GM23338 (cell line): ENCODE measurements at regions not wholly inside any gene's neighbourhood (a gene's known extent, or its start where the extent isn't known, plus 50 kb on each side); places are given as distances from the start of the nearest gene placed in this dataset.

ENCODE experiments used
- ATAC-seq: fragments of 200-7000 bp; cut with Tn5 transposase; 3 replicates; pipeline ENCODE4 v1.9.1; 2020
- DNase-seq: peaks from one replicate; pipeline ENCODE4 v3.0.0-alpha.2; 2015; ENCODE audit warnings: low spot score
- H2AFZ ChIP-seq: fragments of 200-600 bp; sonication (generic); 2 replicates; pipeline ENCODE4 v1.8.0; 2016; ENCODE audit warnings: antibody characterized with exemption, mild to moderate bottlenecking, moderate library complexity
- H3F3A ChIP-seq: fragments of 200-600 bp; sonication (generic); replicated peaks from 2 replicates; pipeline ENCODE4 v1.8.0; 2017; ENCODE audit warnings: antibody characterized with exemption, mixed run types, low read depth
- H3K27ac ChIP-seq: fragments of 200-600 bp; sonication (generic); 2 replicates; pipeline ENCODE4 v1.6.1; 2016; ENCODE audit warnings: low read depth
- H3K27me3 ChIP-seq: fragments of 200-600 bp; sonication (generic); 2 replicates; pipeline ENCODE4 v1.8.0; 2016; ENCODE audit warnings: mild to moderate bottlenecking, mixed run types, moderate library complexity; ENCODE audit not compliant: insufficient read depth
- H3K36me3 ChIP-seq: fragments of 200-600 bp; sonication (generic); 2 replicates; pipeline ENCODE4 v1.8.0; 2016; ENCODE audit warnings: mild to moderate bottlenecking; ENCODE audit not compliant: insufficient read depth
- H3K4me1 ChIP-seq: fragments of 200-600 bp; sonication (generic); 2 replicates; pipeline ENCODE4 v1.8.0; 2016; ENCODE audit warnings: mild to moderate bottlenecking, moderate library complexity; ENCODE audit not compliant: insufficient read depth
- H3K4me2 ChIP-seq: fragments of 200-600 bp; sonication (generic); 2 replicates; pipeline ENCODE4 v1.7.1; 2017; ENCODE audit warnings: mixed run types
- H3K4me3 ChIP-seq: fragments of 200-600 bp; sonication (generic); 2 replicates; pipeline ENCODE4 v1.6.1; 2016; ENCODE audit warnings: mixed run types
- H3K79me2 ChIP-seq: fragments of 200-600 bp; sonication (generic); replicated peaks from 2 replicates; pipeline ENCODE4 v1.8.0; 2017; ENCODE audit warnings: mild to moderate bottlenecking; ENCODE audit not compliant: insufficient read depth
- H3K9me2 ChIP-seq: fragments of 200-600 bp; sonication (generic); 2 replicates; pipeline ENCODE4 v1.8.0; 2017; ENCODE audit not compliant: insufficient read depth
- H4K20me1 ChIP-seq: fragments of 200-600 bp; sonication (generic); replicated peaks from 2 replicates; pipeline ENCODE4 v1.8.0; 2017; ENCODE audit warnings: mild to moderate bottlenecking; ENCODE audit not compliant: insufficient read depth
- H3K27ac Mint-ChIP-seq: 2 replicates; pipeline ENCODE4 v1.8.0; 2020; ENCODE audit warnings: inconsistent platforms, mild to moderate bottlenecking, moderate library complexity, mixed read lengths
- H3K27me3 Mint-ChIP-seq: 3 replicates; pipeline ENCODE4 v1.8.0; 2022; ENCODE audit warnings: low read depth, mild to moderate bottlenecking, moderate library complexity, mixed read lengths, inconsistent platforms; ENCODE audit not compliant: insufficient read depth, poor library complexity
- H3K36me3 Mint-ChIP-seq: 3 replicates; pipeline ENCODE4 v1.8.0; 2021; ENCODE audit warnings: low read depth, mild to moderate bottlenecking, inconsistent platforms, moderate library complexity, mixed read lengths
- H3K4me1 Mint-ChIP-seq: 3 replicates; pipeline ENCODE4 v1.8.0; 2020; ENCODE audit warnings: mild to moderate bottlenecking, inconsistent platforms, mixed read lengths
- H3K4me3 Mint-ChIP-seq: 3 replicates; pipeline ENCODE4 v1.8.0; 2021; ENCODE audit warnings: moderate library complexity, mild to moderate bottlenecking, inconsistent platforms, mixed read lengths
- H3K9me3 Mint-ChIP-seq: 3 replicates; pipeline ENCODE4 v1.8.0; 2020; ENCODE audit warnings: moderate library complexity, mild to moderate bottlenecking, inconsistent platforms, mixed read lengths
- CREB1 ChIP-seq: fragments of 250-450 bp; sonication (Bioruptor Pico); IDR thresholded peaks from 2 replicates; pipeline ENCODE4 v1.5.0; 2020; ENCODE audit warnings: low read depth, mild to moderate bottlenecking, moderate library complexity
- CTCF ChIP-seq, 2 experiments: fragments of 200-600 bp in 1 of 2; sonication (generic) in 1 of 2; conservative IDR thresholded peaks; 2 replicates each; pipeline versions ENCODE4 v1.5.1 to v1.6.1; 2016 to 2017; ENCODE audit warnings: antibody characterized with exemption in 2 of 2, low read depth in 2 of 2, mild to moderate bottlenecking in 2 of 2, moderate library complexity in 1 of 2
- ETS1 ChIP-seq: IDR thresholded peaks from 2 replicates; pipeline ENCODE4 v1.6.1; 2016; ENCODE audit warnings: antibody characterized with exemption
- EZH2phosphoT487 ChIP-seq: fragments of 200-600 bp; sonication (generic); IDR thresholded peaks from one replicate; pipeline ENCODE4 v1.8.1; 2018; ENCODE audit warnings: antibody characterized with exemption; ENCODE audit not compliant: unreplicated experiment
- NANOG ChIP-seq: IDR thresholded peaks from 2 replicates; pipeline ENCODE4 v1.6.1; 2016; ENCODE audit warnings: antibody characterized with exemption, borderline replicate concordance
- POLR2AphosphoS5 ChIP-seq: IDR thresholded peaks from 2 replicates; pipeline ENCODE4 v1.6.1; 2016; ENCODE audit warnings: antibody characterized with exemption, low read depth
- REST ChIP-seq: IDR thresholded peaks from one replicate; pipeline ENCODE4 v1.6.1; 2018; ENCODE audit warnings: antibody characterized with exemption; ENCODE audit not compliant: unreplicated experiment
- ZNF114 ChIP-seq: fragments of 250-450 bp; sonication (Bioruptor Pico); IDR thresholded peaks from 2 replicates; pipeline ENCODE4 v1.5.0; 2020; ENCODE audit warnings: mild to moderate bottlenecking, moderate library complexity
- ZNF331 ChIP-seq: fragments of 250-450 bp; sonication (Bioruptor Pico); IDR thresholded peaks from 2 replicates; pipeline ENCODE4 v1.5.0; 2020; ENCODE audit warnings: low read depth, mild to moderate bottlenecking, moderate library complexity

DNA sequence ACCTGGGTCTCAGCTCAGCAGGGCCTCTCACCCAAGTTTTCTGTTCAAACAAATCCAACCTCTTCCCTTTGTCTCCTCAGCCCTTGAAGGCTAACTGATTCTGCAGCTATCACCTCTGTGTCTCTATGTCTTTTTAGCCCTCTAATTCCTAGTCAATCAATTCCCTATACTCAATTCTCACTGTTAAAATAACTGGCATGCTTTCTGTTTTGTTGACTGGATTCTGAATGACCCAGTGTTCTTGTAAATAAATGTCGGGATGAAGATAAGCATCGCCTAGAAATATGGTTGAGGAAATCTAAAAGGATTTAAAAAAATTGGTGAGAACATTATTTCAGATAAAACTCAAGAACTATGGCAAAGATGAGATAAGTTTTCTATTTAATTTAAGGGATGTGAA lies 210.2 kb downstream of the ICE1 start:
- Mint-ChIP-seq H3K36me3 (peaks cover 6% of the 10 kb centered on the region; the same call in 1 of the 3 replicates), H3K4me1 (peaks cover 8% of the 10 kb centered on the region; the same call in 1 of the 3 replicates), H3K9me3 (peaks cover 7% of the 10 kb centered on the region), H3K4me3 (no peak overlapping the region), H3K27ac (no peak overlapping the region), H3K27me3 (peaks cover 5% of the 10 kb centered on the region)
- ATAC-seq (no peak), DNase-seq (no peak)
- Histone ChIP-seq H3K4me3 (no peak overlapping the region), H2AFZ (no peak overlapping the region), H3K79me2 (no peaks in the 10 kb centered on the region), H4K20me1 (no peaks in the 10 kb centered on the region), H3F3A (no peaks in the 10 kb centered on the region), H3K27me3 (no peaks in the 10 kb centered on the region), H3K4me2 (no peak overlapping the region), H3K4me1 (no peaks in the 10 kb centered on the region), H3K9me2 (no peaks in the 10 kb centered on the region), H3K27ac (no peak overlapping the region), H3K36me3 (no peaks in the 10 kb centered on the region)
- TF ChIP-seq EZH2phosphoT487 = no peak
- TF ChIP-seq CTCF (conservative IDR thresholded peaks at IDR 0.05; ENCODE audit: low read depth in 2 of 2) = no peak
- TF ChIP-seq REST = no peak
- no peak for TF ChIP-seq ZNF114 (CRISPR knock-in tag)
- no peak for TF ChIP-seq ETS1
- no peak for TF ChIP-seq NANOG
- no peak for TF ChIP-seq CREB1 (CRISPR knock-in tag)
- no peak for TF ChIP-seq ZNF331 (CRISPR knock-in tag)

GRCh38 chr5:5629607-5629978 lies 207.1 kb downstream of the ICE1 start:
- Histone ChIP-seq H2AFZ (no peak overlapping the region), H3K27ac (no peak overlapping the region), H3K4me3 (no peak overlapping the region), H3K9me2 (0 out of 2 replicates have a peak, but pooled peaks cover 6% of the 10 kb centered on the region), H3K4me1 (no peaks in the 10 kb centered on the region), H3K36me3 (no peaks in the 10 kb centered on the region), H3K79me2 (no peaks in the 10 kb centered on the region), H4K20me1 (no peaks in the 10 kb centered on the region), H3F3A (no peaks in the 10 kb centered on the region), H3K27me3 (no peaks in the 10 kb centered on the region), H3K4me2 (no peak overlapping the region)
- Mint-ChIP-seq H3K4me3 (no peak overlapping the region), H3K27ac (no peak overlapping the region), H3K36me3 (peaks cover 6% of the 10 kb centered on the region), H3K9me3 (peaks cover 21% of the 10 kb centered on the region), H3K4me1 (peaks cover 8% of the 10 kb centered on the region; the same call in 1 of the 3 replicates), H3K27me3 (no peaks in the 10 kb centered on the region)
- no peak for ATAC-seq
- no peak for DNase-seq
- TF ChIP-seq REST (no peak), POLR2AphosphoS5 (no peak)
